Fibroblast of mammary gland (primary cell): ENCODE measurements at regions not wholly inside any gene's neighbourhood (a gene's known extent, or its start where the extent isn't known, plus 50 kb on each side); places are given as distances from the start of the nearest gene placed in this dataset.

Experiments used
- DNase-seq: peaks from one replicate; pipeline ENCODE4 v3.0.0-alpha.2; 2010; ENCODE audit warnings: low read depth
- H3K4me3 ChIP-seq: 2 replicates; pipeline ENCODE4 v1.5.1; 2011; ENCODE audit warnings: low read depth, mild to moderate bottlenecking, low read length, moderate library complexity; ENCODE audit not compliant: control insufficient read depth
- CTCF ChIP-seq: conservative IDR thresholded peaks from 2 replicates; pipeline ENCODE4 v1.5.1; 2011; ENCODE audit warnings: low read depth, low read length, inconsistent platforms; ENCODE audit not compliant: control insufficient read depth, insufficient read depth

- DNase-seq: no peak
- TF ChIP-seq CTCF: no peak
- H3K4me3 ChIP-seq: no peak overlapping the region
Measured at GRCh38 chr5:180431932-180432331, 62.2 kb upstream of the CNOT6 start.

- DNase-seq: no peak
- H3K4me3 ChIP-seq: no peak overlapping the region
- TF ChIP-seq CTCF: no peak
Measured at GRCh38 chr5:180433032-180433422, 61.2 kb upstream of the CNOT6 start.

- no peak for DNase-seq
- no peak for TF ChIP-seq CTCF
- no peak overlapping the region for H3K4me3 ChIP-seq
Measured at GRCh38 chr5:180435594-180435993, 58.6 kb upstream of the CNOT6 start.

GRCh38 chr5:180436275-180436674 is 57.9 kb upstream of the CNOT6 start:
- DNase-seq: no peak
- TF ChIP-seq CTCF: no peak
- no peak overlapping the region for H3K4me3 ChIP-seq

- DNase-seq: no peak
- no peak for TF ChIP-seq CTCF
- H3K4me3 ChIP-seq: no peak overlapping the region
Measured at GRCh38 chr5:180436936-180437335, 57.2 kb upstream of the CNOT6 start.

- no peak for DNase-seq
- TF ChIP-seq CTCF: no peak
- no peak overlapping the region for H3K4me3 ChIP-seq
Measured at GRCh38 chr5:180437336-180437735, 56.8 kb upstream of the CNOT6 start.
